RWPE2 (cell line): ENCODE measurements at regions not wholly inside any gene's neighbourhood (a gene's known extent, or its start where the extent isn't known, plus 50 kb on each side); places are given as distances from the start of the nearest gene placed in this dataset.
"Not testable (repeated sequence)": the region's sequence is repeated elsewhere in the genome, so short reads cannot be mapped to it uniquely, and the experiment has no call there.

Source experiments
- ATAC-seq: fragments of 200-7000 bp; cut with Tn5 transposase; 3 replicates; pipeline ENCODE4 v1.9.1; 2021; ENCODE audit warnings: low read depth
- DNase-seq: peaks from one replicate; pipeline ENCODE4 v3.0.0-alpha.2; 2020; ENCODE audit warnings: low spot score
- H3K27ac ChIP-seq: fragments of 450-650 bp; 2 replicates; pipeline ENCODE4 v1.5.1; 2017; ENCODE audit warnings: mild to moderate bottlenecking; ENCODE audit not compliant: poor library complexity, severe bottlenecking
- H3K27me3 ChIP-seq: fragments of 250-450 bp; sonication (Bioruptor Pico); 2 replicates; pipeline ENCODE4 v1.5.1; 2021; ENCODE audit warnings: mild to moderate bottlenecking, moderate library complexity; ENCODE audit not compliant: insufficient read depth, poor library complexity, severe bottlenecking
- H3K36me3 ChIP-seq: fragments of 250-450 bp; sonication (Bioruptor Pico); 2 replicates; pipeline ENCODE4 v1.5.1; 2020; ENCODE audit warnings: low read depth, mild to moderate bottlenecking, moderate library complexity
- H3K4me1 ChIP-seq: fragments of 250-450 bp; sonication (Bioruptor Pico); 2 replicates; pipeline ENCODE4 v1.5.1; 2021; ENCODE audit warnings: mild to moderate bottlenecking, moderate library complexity; ENCODE audit not compliant: insufficient read depth, poor library complexity, severe bottlenecking
- H3K4me3 ChIP-seq: fragments of 250-450 bp; sonication (Bioruptor Pico); 2 replicates; pipeline ENCODE4 v1.5.1; 2021; ENCODE audit warnings: mild to moderate bottlenecking, moderate library complexity; ENCODE audit not compliant: severe bottlenecking
- H3K9me3 ChIP-seq: fragments of 250-450 bp; sonication (Bioruptor Pico); 2 replicates; pipeline ENCODE4 v1.5.1; 2021; ENCODE audit warnings: mild to moderate bottlenecking, moderate library complexity; ENCODE audit not compliant: severe bottlenecking
- CTCF ChIP-seq: fragments of 450-650 bp; IDR thresholded peaks from one replicate; pipeline ENCODE4 v1.5.1; 2017; ENCODE audit warnings: mild to moderate bottlenecking, moderate library complexity; ENCODE audit not compliant: poor library complexity, severe bottlenecking

- Histone ChIP-seq H3K9me3 (no peaks in the 10 kb centered on the region), H3K27me3 (no peaks in the 10 kb centered on the region), H3K4me3 (no peak overlapping the region), H3K4me1 (no peaks in the 10 kb centered on the region), H3K36me3 (no peaks in the 10 kb centered on the region), H3K27ac (no peak overlapping the region)
- ATAC-seq (no peak), DNase-seq (no peak)
- no peak for TF ChIP-seq CTCF
These were observed 2396.7 kb downstream of the PCDH7 start for GRCh38 chr4:33116871-33117270.

GRCh38 chr4:33126002-33126401 lies 2405.8 kb downstream of the PCDH7 start:
- no peak overlapping the region for H3K4me3 ChIP-seq
- TF ChIP-seq CTCF: no peak
- no peaks in the 10 kb centered on the region for H3K4me1 ChIP-seq
- no peak for ATAC-seq
- H3K27ac ChIP-seq: no peak overlapping the region
- H3K27me3 ChIP-seq: no peaks in the 10 kb centered on the region
- no peaks in the 10 kb centered on the region for H3K36me3 ChIP-seq
- no peaks in the 10 kb centered on the region for H3K9me3 ChIP-seq
- DNase-seq: no peak

GRCh38 chr4:33130662-33131061 lies 2410.5 kb downstream of the PCDH7 start:
- H3K36me3 ChIP-seq, H3K9me3 ChIP-seq, DNase-seq, H3K4me1 ChIP-seq, ATAC-seq, H3K27me3 ChIP-seq, H3K4me3 ChIP-seq, H3K27ac ChIP-seq: not testable (repeated sequence)

- H3K4me3 ChIP-seq: no peak overlapping the region
- H3K27me3 ChIP-seq: no peaks in the 10 kb centered on the region
- H3K27ac ChIP-seq: no peak overlapping the region
- DNase-seq (no peak), ATAC-seq (no peak)
- H3K36me3 ChIP-seq: no peaks in the 10 kb centered on the region
- no peaks in the 10 kb centered on the region for H3K9me3 ChIP-seq
- H3K4me1 ChIP-seq: no peaks in the 10 kb centered on the region
- no peak for TF ChIP-seq CTCF
These were observed 2413.6 kb downstream of the PCDH7 start for GRCh38 chr4:33133723-33134122.

GRCh38 chr4:33134366-33134765 lies 2414.2 kb downstream of the PCDH7 start:
- no peak overlapping the region for H3K4me3 ChIP-seq
- DNase-seq (no peak), ATAC-seq (no peak)
- no peaks in the 10 kb centered on the region for H3K4me1 ChIP-seq
- no peak overlapping the region for H3K27ac ChIP-seq
- TF ChIP-seq CTCF: no peak
- no peaks in the 10 kb centered on the region for H3K27me3 ChIP-seq
- no peaks in the 10 kb centered on the region for H3K9me3 ChIP-seq
- H3K36me3 ChIP-seq: no peaks in the 10 kb centered on the region
